Breast epithelium (tissue), 4 donors: ENCODE measurements at regions not wholly inside any gene's neighbourhood (a gene's known extent, or its start where the extent isn't known, plus 50 kb on each side); places are given as distances from the start of the nearest gene placed in this dataset.
"Not testable (repeated sequence)": the region's sequence is repeated elsewhere in the genome, so short reads cannot be mapped to it uniquely, and the experiment has no call there.

Experiments
- DNase-seq, 2 donors: peaks; one replicate each; pipeline ENCODE4 v3.0.0-alpha.2; 2019; ENCODE audit warnings: low spot score in 2 of 2
- H3K27ac ChIP-seq, 2 donors: fragments of 200-600 bp; sonication (generic) in 1 of 2; one replicate each; pipeline ENCODE4 v1.5.1; 2016 to 2019; ENCODE audit warnings: mild to moderate bottlenecking in 1 of 2
- H3K27me3 ChIP-seq, 2 donors: fragments of 200-600 bp; sonication (generic) in 1 of 2; one replicate each; pipeline versions ENCODE4 v1.5.1 to v1.6.0; 2017 to 2019; ENCODE audit warnings: control low read depth in 1 of 2, mild to moderate bottlenecking in 1 of 2
- H3K36me3 ChIP-seq: fragments of 200-600 bp; one replicate; pipeline ENCODE4 v1.5.1; 2019
- H3K4me1 ChIP-seq, 2 donors: fragments of 200-600 bp; sonication (generic); one replicate each; pipeline ENCODE4 v1.5.1; 2016 to 2019; ENCODE audit warnings: control low read depth in 1 of 2
- H3K4me3 ChIP-seq, 3 donors: fragments of 200-600 bp; sonication (generic); 1 replicate in 2 of 3; 2 replicates in 1 of 3; pipeline ENCODE4 v1.5.1; 2016 to 2019; ENCODE audit warnings: mild to moderate bottlenecking in 3 of 3, moderate library complexity in 2 of 3
- H3K9me3 ChIP-seq, 2 donors: fragments of 200-600 bp; sonication (generic) in 1 of 2; one replicate each; pipeline ENCODE4 v1.5.1; 2016 to 2019; ENCODE audit warnings: control low read depth in 1 of 2
- POLR2A ChIP-seq: fragments of 450-650 bp; IDR thresholded peaks from one replicate; pipeline ENCODE4 v1.6.1; 2016; ENCODE audit warnings: antibody characterized with exemption, mild to moderate bottlenecking, moderate library complexity
- POLR2AphosphoS5 ChIP-seq, 3 donors: sonication (generic); formaldehyde crosslinking; IDR thresholded peaks; one replicate each; pipeline ENCODE4 v1.6.1; 2017; ENCODE audit warnings: antibody characterized with exemption in 3 of 3
- intact Hi-C: fragments of 100-400 bp; cut with DNase I; formaldehyde crosslinking; loops from one replicate; pipeline ENCODE4 v1.15.1; 2023; ENCODE audit warnings: low total_unique reads
- TF ChIP-seq, protein P1 (sequence below), 3 donors: fragments of 450-650 bp; IDR thresholded peaks; one replicate each; pipeline ENCODE4 v1.5.1; 2016 to 2017; ENCODE audit warnings: antibody characterized with exemption in 3 of 3, mild to moderate bottlenecking in 3 of 3, moderate library complexity in 3 of 3

DNA sequence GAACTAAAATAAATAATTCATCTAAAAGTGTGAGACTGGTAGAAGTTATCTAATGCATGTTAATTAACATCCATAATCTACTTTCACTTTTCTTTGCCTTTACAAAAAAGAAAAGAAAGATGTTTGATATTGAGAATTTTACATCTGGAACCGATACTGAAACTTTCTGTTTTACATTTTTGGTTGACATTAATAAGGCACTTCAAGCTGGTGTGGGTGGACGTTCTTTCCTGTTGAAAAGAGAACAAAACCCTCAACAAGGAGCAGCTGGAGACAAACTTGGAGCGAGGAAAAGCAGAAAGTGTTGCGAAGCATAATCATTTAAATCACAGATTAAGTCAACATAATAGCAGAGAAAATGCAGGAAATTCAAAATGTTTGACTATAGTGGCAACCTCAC is 575.2 kb upstream of the ADGRB3 start:
- Histone ChIP-seq H3K36me3 (no peaks in the 10 kb centered on the region), H3K9me3 (no peaks in the 10 kb centered on the region), H3K27me3 (no peaks in the 10 kb centered on the region), H3K4me1 (no peaks in the 10 kb centered on the region), H3K27ac (no peak overlapping the region), H3K4me3 (peak overlapping the region in 2 of 3 donors; percentile 5 to 23)
- intact Hi-C loops, result no loop called here
- DNase-seq, result no peak
- TF ChIP-seq, protein P1, sequence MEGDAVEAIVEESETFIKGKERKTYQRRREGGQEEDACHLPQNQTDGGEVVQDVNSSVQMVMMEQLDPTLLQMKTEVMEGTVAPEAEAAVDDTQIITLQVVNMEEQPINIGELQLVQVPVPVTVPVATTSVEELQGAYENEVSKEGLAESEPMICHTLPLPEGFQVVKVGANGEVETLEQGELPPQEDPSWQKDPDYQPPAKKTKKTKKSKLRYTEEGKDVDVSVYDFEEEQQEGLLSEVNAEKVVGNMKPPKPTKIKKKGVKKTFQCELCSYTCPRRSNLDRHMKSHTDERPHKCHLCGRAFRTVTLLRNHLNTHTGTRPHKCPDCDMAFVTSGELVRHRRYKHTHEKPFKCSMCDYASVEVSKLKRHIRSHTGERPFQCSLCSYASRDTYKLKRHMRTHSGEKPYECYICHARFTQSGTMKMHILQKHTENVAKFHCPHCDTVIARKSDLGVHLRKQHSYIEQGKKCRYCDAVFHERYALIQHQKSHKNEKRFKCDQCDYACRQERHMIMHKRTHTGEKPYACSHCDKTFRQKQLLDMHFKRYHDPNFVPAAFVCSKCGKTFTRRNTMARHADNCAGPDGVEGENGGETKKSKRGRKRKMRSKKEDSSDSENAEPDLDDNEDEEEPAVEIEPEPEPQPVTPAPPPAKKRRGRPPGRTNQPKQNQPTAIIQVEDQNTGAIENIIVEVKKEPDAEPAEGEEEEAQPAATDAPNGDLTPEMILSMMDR (IDR thresholded peaks at IDR 0.05), result no peak

DNA sequence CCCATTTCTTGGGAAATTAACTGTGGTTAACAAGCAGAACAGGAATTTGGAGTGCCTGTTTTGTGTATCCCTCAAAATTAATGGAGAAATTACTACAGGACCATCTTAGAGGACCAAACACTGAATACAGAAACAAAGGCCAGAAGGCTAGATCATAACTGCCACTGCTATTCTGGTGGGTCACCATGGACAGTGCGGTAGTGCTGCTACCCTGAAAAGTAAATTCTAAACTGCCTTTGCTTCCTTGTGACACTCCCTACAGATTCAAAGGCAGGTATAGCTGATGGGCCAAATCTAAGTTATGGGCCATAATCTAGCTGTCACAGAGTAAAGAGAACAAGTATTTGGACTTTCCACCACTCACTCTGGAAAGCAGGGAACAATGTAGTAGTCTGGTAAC is 575.8 kb upstream of the ADGRB3 start:
- no peak for DNase-seq
- H3K9me3 ChIP-seq, result no peaks in the 10 kb centered on the region
- no peaks in the 10 kb centered on the region for H3K36me3 ChIP-seq
- TF ChIP-seq, protein P1 (IDR thresholded peaks at IDR 0.05), result no peak
- TF ChIP-seq POLR2A (no peak), POLR2AphosphoS5 (IDR thresholded peaks at IDR 0.05) (no peak)
- intact Hi-C loops, result no loop called here
- no peak overlapping the region for H3K4me3 ChIP-seq
- no peaks in the 10 kb centered on the region for H3K4me1 ChIP-seq
- no peaks in the 10 kb centered on the region for H3K27me3 ChIP-seq
- H3K27ac ChIP-seq, result no peak overlapping the region

DNA sequence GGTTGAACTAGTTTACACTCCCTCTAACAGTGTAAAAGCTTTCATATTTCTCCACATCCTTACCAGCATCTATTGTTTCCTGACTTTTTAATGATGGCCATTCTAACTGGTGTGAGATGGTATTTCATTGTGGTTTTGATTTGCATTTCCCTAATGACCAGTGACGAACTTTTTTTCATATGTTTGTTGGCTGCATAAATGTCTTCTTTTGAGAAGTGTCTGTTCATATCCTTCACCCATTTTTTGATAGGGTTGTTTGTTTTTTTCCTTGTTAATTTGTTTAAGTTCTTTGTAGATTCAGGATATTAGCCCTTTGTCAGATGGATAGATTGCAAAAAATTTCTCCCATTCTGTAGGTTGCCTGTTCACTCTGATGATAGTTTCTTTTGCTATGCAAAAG is 578.5 kb upstream of the ADGRB3 start:
- H3K4me1 ChIP-seq, H3K27me3 ChIP-seq, intact Hi-C loops, H3K36me3 ChIP-seq, DNase-seq, H3K9me3 ChIP-seq, H3K27ac ChIP-seq, H3K4me3 ChIP-seq: not testable (repeated sequence)

DNA sequence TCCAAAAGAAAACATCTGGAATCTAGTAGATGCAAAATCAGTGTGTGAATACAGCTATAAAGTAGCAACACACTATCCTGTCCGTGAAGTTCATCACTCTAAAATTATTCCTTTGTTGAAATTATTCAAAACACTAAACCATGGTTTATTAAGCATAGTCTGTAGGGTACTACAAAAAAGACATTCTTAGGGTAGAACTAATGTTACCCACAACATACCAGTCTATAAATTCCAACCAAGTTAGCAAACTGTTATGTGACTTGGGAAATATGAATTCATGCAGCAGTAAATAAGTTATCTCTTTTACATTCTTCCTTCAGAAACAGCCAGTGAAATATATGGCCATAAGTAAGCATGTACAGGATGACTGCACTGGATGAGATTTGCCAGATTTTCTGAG is 580.3 kb upstream of the ADGRB3 start:
- DNase-seq, result no peak
- H3K27ac ChIP-seq, result no peak overlapping the region
- no peaks in the 10 kb centered on the region for H3K4me1 ChIP-seq
- no peak overlapping the region for H3K4me3 ChIP-seq
- H3K36me3 ChIP-seq, result no peaks in the 10 kb centered on the region
- no peaks in the 10 kb centered on the region for H3K9me3 ChIP-seq
- intact Hi-C loops, result no loop called here
- no peak for TF ChIP-seq POLR2A
- no peak for TF ChIP-seq POLR2AphosphoS5 (IDR thresholded peaks at IDR 0.05)
- TF ChIP-seq, protein P1 (IDR thresholded peaks at IDR 0.05), result no peak
- no peaks in the 10 kb centered on the region for H3K27me3 ChIP-seq

DNA sequence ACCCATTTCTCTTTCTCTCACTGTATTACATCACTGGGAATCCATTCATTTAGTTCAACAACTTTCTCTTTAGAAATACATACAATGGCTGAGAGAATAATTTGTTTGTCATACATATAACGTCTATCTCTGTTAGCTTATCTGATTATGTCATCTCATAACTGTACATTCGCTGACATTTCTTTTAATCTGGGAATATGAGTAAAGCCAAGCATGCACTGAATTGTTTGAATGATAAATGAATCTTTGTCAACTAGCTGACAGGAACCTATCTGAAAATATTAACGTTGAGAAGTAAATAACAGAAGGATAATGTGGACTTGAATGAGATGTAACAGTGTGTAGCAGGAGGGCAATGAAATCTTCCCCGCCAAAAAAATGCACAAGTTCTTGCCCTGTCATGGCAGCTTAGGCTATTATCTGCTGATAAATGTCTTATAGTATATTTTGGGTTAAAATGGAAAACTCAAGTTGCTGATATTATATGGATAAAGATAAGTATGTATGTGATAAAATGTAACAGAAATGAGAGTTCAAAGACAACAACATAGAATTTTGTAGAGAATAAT is 581.2 kb upstream of the ADGRB3 start:
- DNase-seq, result no peak
- TF ChIP-seq, protein P1 (IDR thresholded peaks at IDR 0.05), result no peak
- TF ChIP-seq POLR2A (no peak), POLR2AphosphoS5 (IDR thresholded peaks at IDR 0.05) (no peak)
- Histone ChIP-seq H3K9me3 (no peaks in the 10 kb centered on the region), H3K36me3 (no peaks in the 10 kb centered on the region), H3K27ac (no peak overlapping the region), H3K4me1 (no peaks in the 10 kb centered on the region), H3K4me3 (no peak overlapping the region), H3K27me3 (no peaks in the 10 kb centered on the region)
- intact Hi-C loops, result no loop called here

DNA sequence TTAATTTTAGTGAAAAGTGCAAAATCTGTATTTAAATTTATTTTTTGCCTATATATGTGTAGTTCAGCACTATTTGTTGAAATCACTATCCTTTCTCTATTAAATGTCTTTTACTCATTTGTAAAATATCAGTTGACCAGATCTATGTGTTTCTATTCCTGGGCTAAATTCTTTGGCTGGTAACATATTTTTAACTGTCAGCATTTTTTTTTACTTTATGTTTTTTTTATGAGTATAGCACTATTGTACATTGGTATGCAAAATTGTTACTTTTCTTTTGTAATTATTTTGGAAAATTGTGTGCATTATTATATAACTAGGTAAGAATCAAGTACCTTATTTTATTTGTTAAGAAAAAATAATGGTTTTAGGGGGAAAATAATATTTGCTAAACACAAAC is 582.8 kb upstream of the ADGRB3 start:
- intact Hi-C loops, result no loop called here
- TF ChIP-seq POLR2A, result no peak
- TF ChIP-seq, protein P1 (IDR thresholded peaks at IDR 0.05), result no peak
- no peak for TF ChIP-seq POLR2AphosphoS5 (IDR thresholded peaks at IDR 0.05)

More for the DNA sequence above, 582.8 kb upstream of the ADGRB3 start:
- Histone ChIP-seq H3K27ac (no peak overlapping the region), H3K36me3 (no peaks in the 10 kb centered on the region), H3K9me3 (no peaks in the 10 kb centered on the region), H3K4me3 (no peak overlapping the region), H3K27me3 (no peaks in the 10 kb centered on the region), H3K4me1 (no peaks in the 10 kb centered on the region)
- DNase-seq, result no peak
